ENCODE measurements at regions not wholly inside any gene's neighbourhood (a gene's known extent, or its start where the extent isn't known, plus 50 kb on each side); places are given as distances from the start of the nearest gene placed in this dataset.

DNA sequence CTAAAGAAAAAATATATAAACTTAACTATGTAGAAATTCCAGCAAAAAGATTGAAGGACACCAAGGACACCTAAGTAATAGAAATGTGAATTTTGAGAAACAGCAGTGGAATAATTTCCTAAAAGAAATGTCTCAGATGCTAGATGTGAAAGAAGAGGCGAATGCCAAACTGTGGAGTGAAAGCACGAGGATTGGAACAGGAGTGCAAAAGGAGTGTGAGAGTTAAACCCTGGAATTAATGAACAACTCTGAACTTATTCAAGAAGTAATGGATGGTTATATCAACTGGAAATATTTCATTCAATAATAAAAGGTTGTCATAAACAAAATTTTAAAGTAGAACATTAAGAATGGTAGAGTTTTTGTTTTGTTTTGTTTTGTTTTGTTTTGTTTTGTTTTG is 78.5 kb upstream of the SGIP1 start:
- intact Hi-C loops (cut with micrococcal nuclease; ENCODE audit: unreplicated experiment): loop anchor here (5.0 kb wide), 1 partner anchor 47 kb away; no protein-coding TSS in a partner anchor
- Histone ChIP-seq H3K9me2 (ENCODE audit: insufficient read depth, low read length) (no peaks in the 10 kb centered on the region), H2AFZ (ENCODE audit: low read length) (no peak overlapping the region), H3K9me3 (ENCODE audit: low read length) (no peaks in the 10 kb centered on the region), H3K4me3 (ENCODE audit: low read depth, low read length, poor library complexity, severe bottlenecking) (no peak overlapping the region), H3K36me3 (ENCODE audit: insufficient read depth, low read length) (no peaks in the 10 kb centered on the region), H3K79me2 (ENCODE audit: insufficient read depth, low read depth, low read length) (no peaks in the 10 kb centered on the region), H3K4me2 (ENCODE audit: low read length) (no peak overlapping the region), H3K27ac (ENCODE audit: low read depth, low read length, poor library complexity, severe bottlenecking) (no peak overlapping the region), H4K20me1 (ENCODE audit: insufficient read depth, low read length) (no peaks in the 10 kb centered on the region), H3K4me1 (ENCODE audit: insufficient read depth, low read length, poor library complexity, severe bottlenecking) (no peaks in the 10 kb centered on the region)
- no TSS peak for BruUV-seq (replicated peaks)
- TF ChIP-seq, protein P1, sequence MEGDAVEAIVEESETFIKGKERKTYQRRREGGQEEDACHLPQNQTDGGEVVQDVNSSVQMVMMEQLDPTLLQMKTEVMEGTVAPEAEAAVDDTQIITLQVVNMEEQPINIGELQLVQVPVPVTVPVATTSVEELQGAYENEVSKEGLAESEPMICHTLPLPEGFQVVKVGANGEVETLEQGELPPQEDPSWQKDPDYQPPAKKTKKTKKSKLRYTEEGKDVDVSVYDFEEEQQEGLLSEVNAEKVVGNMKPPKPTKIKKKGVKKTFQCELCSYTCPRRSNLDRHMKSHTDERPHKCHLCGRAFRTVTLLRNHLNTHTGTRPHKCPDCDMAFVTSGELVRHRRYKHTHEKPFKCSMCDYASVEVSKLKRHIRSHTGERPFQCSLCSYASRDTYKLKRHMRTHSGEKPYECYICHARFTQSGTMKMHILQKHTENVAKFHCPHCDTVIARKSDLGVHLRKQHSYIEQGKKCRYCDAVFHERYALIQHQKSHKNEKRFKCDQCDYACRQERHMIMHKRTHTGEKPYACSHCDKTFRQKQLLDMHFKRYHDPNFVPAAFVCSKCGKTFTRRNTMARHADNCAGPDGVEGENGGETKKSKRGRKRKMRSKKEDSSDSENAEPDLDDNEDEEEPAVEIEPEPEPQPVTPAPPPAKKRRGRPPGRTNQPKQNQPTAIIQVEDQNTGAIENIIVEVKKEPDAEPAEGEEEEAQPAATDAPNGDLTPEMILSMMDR (conservative IDR thresholded peaks at IDR 0.05; ENCODE audit: low read length): no peak
- no peak for TF ChIP-seq EZH2phosphoT487 (IDR thresholded peaks at IDR 0.05; ENCODE audit: borderline replicate concordance, low read depth, low read length)
- no peak for DNase-seq (ENCODE audit: low spot score)
- ChIA-PET POLR2A (no interaction called here), CTCF (ENCODE audit: unreplicated experiment) (no interaction called here)

DNA sequence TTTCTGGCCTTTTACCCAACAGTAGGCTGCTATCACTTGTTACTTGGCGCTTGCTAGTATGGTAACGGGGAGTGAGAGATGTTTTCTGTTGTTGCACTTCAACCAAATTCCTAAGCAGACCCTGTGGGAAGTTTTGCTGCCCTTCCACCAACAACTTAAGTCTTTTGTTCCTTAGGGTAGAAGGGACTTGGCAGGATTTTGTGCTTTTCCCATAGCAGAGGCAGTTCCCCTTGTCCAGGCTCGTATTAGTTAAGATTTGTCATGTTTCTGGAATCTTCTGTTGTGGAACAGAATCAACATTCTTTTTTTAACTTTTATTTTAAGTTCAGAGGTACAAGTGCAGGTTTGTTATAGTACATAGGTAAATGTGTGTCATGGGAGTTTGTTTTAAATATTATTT is 73.2 kb upstream of the SGIP1 start:
- TF ChIP-seq, protein P1 (conservative IDR thresholded peaks at IDR 0.05; ENCODE audit: low read length): no peak
- no peak for TF ChIP-seq EZH2phosphoT487 (IDR thresholded peaks at IDR 0.05; ENCODE audit: borderline replicate concordance, low read depth, low read length)
- H3K9me2 ChIP-seq (ENCODE audit: insufficient read depth, low read length): no peaks in the 10 kb centered on the region
- ChIA-PET POLR2A (no interaction called here), CTCF (ENCODE audit: unreplicated experiment) (no interaction called here)
- H3K4me3 ChIP-seq (ENCODE audit: low read depth, low read length, poor library complexity, severe bottlenecking): no peak overlapping the region
- intact Hi-C loops (cut with micrococcal nuclease; ENCODE audit: unreplicated experiment): no loop called here
- no peaks in the 10 kb centered on the region for H3K4me1 ChIP-seq (ENCODE audit: insufficient read depth, low read length, poor library complexity, severe bottlenecking)
- H3K9me3 ChIP-seq (ENCODE audit: low read length): no peaks in the 10 kb centered on the region
- H3K36me3 ChIP-seq (ENCODE audit: insufficient read depth, low read length): no peaks in the 10 kb centered on the region
- no TSS peak for BruUV-seq (replicated peaks)
- H4K20me1 ChIP-seq (ENCODE audit: insufficient read depth, low read length): no peaks in the 10 kb centered on the region
- no peak overlapping the region for H3K4me2 ChIP-seq (ENCODE audit: low read length)
- no peaks in the 10 kb centered on the region for H3K79me2 ChIP-seq (ENCODE audit: insufficient read depth, low read depth, low read length)
- H3K27ac ChIP-seq (ENCODE audit: low read depth, low read length, poor library complexity, severe bottlenecking): no peak overlapping the region
- H2AFZ ChIP-seq (ENCODE audit: low read length): no peak overlapping the region
- DNase-seq (ENCODE audit: low spot score): no peak

DNA sequence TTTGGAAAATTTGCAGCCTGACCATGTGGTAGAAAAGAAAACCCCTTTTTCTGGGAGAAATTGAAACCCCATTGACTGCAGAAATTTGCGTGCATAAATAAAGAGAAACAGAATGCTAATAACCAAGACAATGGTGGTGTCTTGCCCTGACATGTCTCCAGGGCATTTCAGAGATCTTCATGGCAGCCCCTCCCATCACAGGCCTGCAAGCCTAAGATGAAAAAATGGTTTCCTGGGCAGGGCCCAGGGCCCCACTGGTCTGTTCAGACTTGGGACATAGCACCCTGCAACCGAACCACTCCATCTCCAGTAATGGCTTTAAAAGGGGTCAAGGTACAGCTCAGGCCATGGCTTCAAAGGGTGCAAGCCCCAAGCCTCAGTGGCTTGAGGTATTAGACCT is 71.6 kb upstream of the SGIP1 start:
- ChIA-PET POLR2A (interaction anchor here (0.6 kb wide), 1 partner anchor 227 kb away, joined by 3 read pairs; no protein-coding TSS in a partner anchor), CTCF (ENCODE audit: unreplicated experiment) (no interaction called here)
- H3K4me2 ChIP-seq (ENCODE audit: low read length): no peak overlapping the region
- DNase-seq (ENCODE audit: low spot score): no peak
- H3K9me2 ChIP-seq (ENCODE audit: insufficient read depth, low read length): no peaks in the 10 kb centered on the region
- H3K4me3 ChIP-seq (ENCODE audit: low read depth, low read length, poor library complexity, severe bottlenecking): no peak overlapping the region
- H3K36me3 ChIP-seq (ENCODE audit: insufficient read depth, low read length): no peaks in the 10 kb centered on the region
- no peaks in the 10 kb centered on the region for H4K20me1 ChIP-seq (ENCODE audit: insufficient read depth, low read length)
- no peak overlapping the region for H3K27ac ChIP-seq (ENCODE audit: low read depth, low read length, poor library complexity, severe bottlenecking)
- H3K9me3 ChIP-seq (ENCODE audit: low read length): no peaks in the 10 kb centered on the region
- H2AFZ ChIP-seq (ENCODE audit: low read length): no peak overlapping the region
- BruUV-seq (replicated peaks): no TSS peak
- TF ChIP-seq, protein P1 (conservative IDR thresholded peaks at IDR 0.05; ENCODE audit: low read length): no peak
- TF ChIP-seq EZH2phosphoT487 (IDR thresholded peaks at IDR 0.05; ENCODE audit: borderline replicate concordance, low read depth, low read length): no peak
- no peaks in the 10 kb centered on the region for H3K79me2 ChIP-seq (ENCODE audit: insufficient read depth, low read depth, low read length)
- intact Hi-C loops (cut with micrococcal nuclease; ENCODE audit: unreplicated experiment): no loop called here
- no peaks in the 10 kb centered on the region for H3K4me1 ChIP-seq (ENCODE audit: insufficient read depth, low read length, poor library complexity, severe bottlenecking)
